ENCODE measurements at regions not wholly inside any gene's neighbourhood (a gene's known extent, or its start where the extent isn't known, plus 50 kb on each side); places are given as distances from the start of the nearest gene placed in this dataset.

- TF ChIP-seq, protein P1, sequence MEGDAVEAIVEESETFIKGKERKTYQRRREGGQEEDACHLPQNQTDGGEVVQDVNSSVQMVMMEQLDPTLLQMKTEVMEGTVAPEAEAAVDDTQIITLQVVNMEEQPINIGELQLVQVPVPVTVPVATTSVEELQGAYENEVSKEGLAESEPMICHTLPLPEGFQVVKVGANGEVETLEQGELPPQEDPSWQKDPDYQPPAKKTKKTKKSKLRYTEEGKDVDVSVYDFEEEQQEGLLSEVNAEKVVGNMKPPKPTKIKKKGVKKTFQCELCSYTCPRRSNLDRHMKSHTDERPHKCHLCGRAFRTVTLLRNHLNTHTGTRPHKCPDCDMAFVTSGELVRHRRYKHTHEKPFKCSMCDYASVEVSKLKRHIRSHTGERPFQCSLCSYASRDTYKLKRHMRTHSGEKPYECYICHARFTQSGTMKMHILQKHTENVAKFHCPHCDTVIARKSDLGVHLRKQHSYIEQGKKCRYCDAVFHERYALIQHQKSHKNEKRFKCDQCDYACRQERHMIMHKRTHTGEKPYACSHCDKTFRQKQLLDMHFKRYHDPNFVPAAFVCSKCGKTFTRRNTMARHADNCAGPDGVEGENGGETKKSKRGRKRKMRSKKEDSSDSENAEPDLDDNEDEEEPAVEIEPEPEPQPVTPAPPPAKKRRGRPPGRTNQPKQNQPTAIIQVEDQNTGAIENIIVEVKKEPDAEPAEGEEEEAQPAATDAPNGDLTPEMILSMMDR (IDR thresholded peaks at IDR 0.05): no peak
- no peak for TF ChIP-seq POLR2A (IDR thresholded peaks at IDR 0.05)
These were observed 711.2 kb downstream of the MRPL39 start for GRCh38 chr21:24895885-24896734.

Data from lower leg skin (tissue), 3 donors.